Karpas-422 (cell line): ENCODE measurements at regions not wholly inside any gene's neighbourhood (a gene's known extent, or its start where the extent isn't known, plus 50 kb on each side); places are given as distances from the start of the nearest gene placed in this dataset.
"Not testable (repeated sequence)": the region's sequence is repeated elsewhere in the genome, so short reads cannot be mapped to it uniquely, and the experiment has no call there.

Source experiments
- DNase-seq: peaks from one replicate; pipeline ENCODE4 v3.0.0-alpha.2; 2015
- H2AFZ ChIP-seq: fragments of 200-600 bp; sonication (generic); 2 replicates; pipeline ENCODE4 v1.6.1; 2014; ENCODE audit warnings: antibody characterized with exemption, low read length, mixed read lengths
- H3K27ac ChIP-seq: fragments of 200-600 bp; sonication (generic); 2 replicates; pipeline ENCODE4 v1.5.1; 2014; ENCODE audit warnings: mild to moderate bottlenecking, low read length, moderate library complexity
- H3K27me3 ChIP-seq: fragments of 200-600 bp; sonication (generic); 2 replicates; pipeline ENCODE4 v1.6.1; 2014; ENCODE audit warnings: low read length, mixed read lengths
- H3K36me3 ChIP-seq: fragments of 200-600 bp; sonication (generic); 2 replicates; pipeline ENCODE4 v1.6.1; 2014; ENCODE audit warnings: low read length, mixed read lengths; ENCODE audit not compliant: insufficient read depth
- H3K4me1 ChIP-seq: fragments of 200-600 bp; sonication (generic); 2 replicates; pipeline ENCODE4 v1.6.1; 2014; ENCODE audit warnings: mild to moderate bottlenecking, low read length, mixed read lengths
- H3K4me2 ChIP-seq: fragments of 200-600 bp; sonication (generic); 2 replicates; pipeline ENCODE4 v1.6.1; 2014; ENCODE audit warnings: low read length, low read depth, mild to moderate bottlenecking; ENCODE audit not compliant: poor library complexity, severe bottlenecking
- H3K4me3 ChIP-seq: fragments of 200-600 bp; sonication (generic); 2 replicates; pipeline ENCODE4 v1.5.1; 2014; ENCODE audit warnings: mild to moderate bottlenecking, antibody characterized with exemption, low read length, mixed read lengths
- H3K79me2 ChIP-seq: fragments of 200-600 bp; sonication (generic); 2 replicates; pipeline ENCODE4 v1.6.1; 2014; ENCODE audit warnings: mild to moderate bottlenecking, low read length, mixed read lengths
- H3K9ac ChIP-seq: fragments of 200-600 bp; sonication (generic); 2 replicates; pipeline ENCODE4 v1.6.0; 2014; ENCODE audit warnings: low read length
- H3K9me2 ChIP-seq: fragments of 200-600 bp; sonication (generic), shearing (Covaris generic); replicated peaks from 2 replicates; pipeline ENCODE4 v1.6.0; 2014; ENCODE audit warnings: mild to moderate bottlenecking, low read length, moderate library complexity; ENCODE audit not compliant: insufficient read depth
- H3K9me3 ChIP-seq: fragments of 300-700, 200-600 bp; sonication (generic); 2 replicates; pipeline ENCODE4 v1.6.1; 2014; ENCODE audit warnings: low read length, mixed read lengths
- H4K20me1 ChIP-seq: fragments of 200-600 bp; sonication (generic); 2 replicates; pipeline ENCODE4 v1.6.1; 2014; ENCODE audit warnings: mild to moderate bottlenecking, antibody characterized with exemption, low read length, low read depth; ENCODE audit not compliant: insufficient read depth

DNA sequence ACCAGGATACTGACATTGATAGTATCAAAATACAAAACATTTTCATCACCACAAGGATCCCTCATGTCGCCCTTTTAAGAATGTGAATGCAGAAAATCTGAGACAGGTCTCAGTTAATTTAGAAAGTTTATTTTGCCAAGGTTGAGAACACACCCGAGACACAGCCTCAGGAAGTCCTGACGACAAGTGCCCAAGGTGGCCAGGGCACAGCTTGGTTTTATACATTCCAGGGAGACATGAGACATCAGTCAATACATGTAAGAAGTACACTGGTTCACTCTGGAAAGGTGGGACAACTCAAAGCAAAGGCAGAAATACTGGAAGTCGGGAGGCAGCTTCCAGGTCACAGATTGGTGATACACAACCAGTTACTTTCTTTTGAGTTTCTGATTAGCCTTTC, 235.2 kb upstream of the KRR1 start:
- no peak overlapping the region for H3K9ac ChIP-seq
- H3K9me3 ChIP-seq = no peaks in the 10 kb centered on the region
- no peaks in the 10 kb centered on the region for H3K9me2 ChIP-seq
- no peaks in the 10 kb centered on the region for H3K27me3 ChIP-seq
- no peak for DNase-seq
- H4K20me1 ChIP-seq = no peaks in the 10 kb centered on the region
- H3K79me2 ChIP-seq = no peaks in the 10 kb centered on the region
- no peaks in the 10 kb centered on the region for H3K4me1 ChIP-seq
- H3K4me2 ChIP-seq = no peak overlapping the region
- no peak overlapping the region for H3K27ac ChIP-seq
- no peak overlapping the region for H3K4me3 ChIP-seq
- H3K36me3 ChIP-seq = no peaks in the 10 kb centered on the region
- H2AFZ ChIP-seq = 0 out of 2 replicates have a peak overlapping the region, but pooled peaks have one; percentile 36

DNA sequence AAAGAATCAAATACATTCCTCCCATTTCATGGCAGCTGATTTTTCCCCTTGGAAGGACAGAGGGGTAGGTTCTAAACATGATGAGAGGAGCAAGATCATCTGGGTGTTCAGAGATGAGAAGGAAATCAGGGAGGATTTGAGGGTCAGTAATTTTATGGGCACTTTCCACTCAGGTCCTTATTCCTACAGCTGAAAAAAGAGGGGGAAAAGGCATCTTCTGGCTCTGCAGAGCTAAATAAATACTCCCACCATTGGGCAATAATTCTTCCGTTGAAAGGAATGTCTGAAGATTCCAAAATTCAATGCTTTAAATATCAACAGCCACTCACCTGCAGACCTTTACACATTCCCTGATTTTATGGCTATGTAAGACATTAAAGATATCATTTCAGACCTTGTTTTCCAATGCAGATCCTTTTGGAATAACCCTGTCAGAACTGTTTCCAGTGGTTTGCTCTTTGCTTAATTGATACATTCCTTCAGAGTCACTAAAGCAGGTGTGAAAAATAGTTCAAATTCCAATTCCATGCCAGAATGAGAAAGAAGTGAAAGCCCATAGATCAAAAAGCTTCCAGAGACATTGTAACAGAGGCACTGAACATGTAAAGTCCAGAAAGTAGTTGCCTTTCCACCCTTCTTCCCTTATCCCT, 233.3 kb upstream of the KRR1 start:
- H3K4me2 ChIP-seq = no peak overlapping the region
- no peaks in the 10 kb centered on the region for H3K4me1 ChIP-seq
- no peak overlapping the region for H3K4me3 ChIP-seq
- H2AFZ ChIP-seq = no peak overlapping the region
- H3K36me3 ChIP-seq = no peaks in the 10 kb centered on the region
- no peaks in the 10 kb centered on the region for H4K20me1 ChIP-seq
- H3K27me3 ChIP-seq = no peaks in the 10 kb centered on the region
- no peaks in the 10 kb centered on the region for H3K79me2 ChIP-seq
- DNase-seq = no peak
- no peak overlapping the region for H3K9ac ChIP-seq
- H3K9me3 ChIP-seq = no peaks in the 10 kb centered on the region
- no peak overlapping the region for H3K27ac ChIP-seq
- H3K9me2 ChIP-seq = no peaks in the 10 kb centered on the region

DNA sequence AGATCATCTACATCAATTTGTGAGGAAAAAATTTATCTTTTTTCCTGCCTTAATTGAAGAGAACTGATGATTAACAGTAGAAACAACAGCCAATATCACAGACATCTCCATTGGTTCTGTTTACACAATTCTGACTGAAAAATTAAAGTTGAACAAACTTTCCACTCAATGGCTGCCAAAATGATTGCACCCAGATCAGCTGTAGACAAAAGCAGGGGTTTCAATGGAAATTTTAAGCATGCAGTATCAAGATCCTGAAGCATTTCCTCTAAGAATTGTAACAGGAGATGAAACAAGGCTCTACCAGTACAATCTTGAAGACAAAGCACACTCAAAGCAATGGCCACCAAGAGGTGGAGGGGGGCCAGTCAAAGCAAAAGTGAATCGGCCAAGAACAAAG, 231.6 kb upstream of the KRR1 start:
- no peak overlapping the region for H2AFZ ChIP-seq
- H3K79me2 ChIP-seq = no peaks in the 10 kb centered on the region
- DNase-seq = no peak
- no peaks in the 10 kb centered on the region for H3K9me2 ChIP-seq
- H3K27ac ChIP-seq = no peak overlapping the region
- no peaks in the 10 kb centered on the region for H4K20me1 ChIP-seq
- H3K9ac ChIP-seq = no peak overlapping the region
- H3K4me2 ChIP-seq = no peak overlapping the region
- H3K36me3 ChIP-seq = no peaks in the 10 kb centered on the region
- no peaks in the 10 kb centered on the region for H3K9me3 ChIP-seq
- H3K4me1 ChIP-seq = peaks cover 11% of the 10 kb centered on the region
- no peaks in the 10 kb centered on the region for H3K27me3 ChIP-seq
- H3K4me3 ChIP-seq = no peak overlapping the region

DNA sequence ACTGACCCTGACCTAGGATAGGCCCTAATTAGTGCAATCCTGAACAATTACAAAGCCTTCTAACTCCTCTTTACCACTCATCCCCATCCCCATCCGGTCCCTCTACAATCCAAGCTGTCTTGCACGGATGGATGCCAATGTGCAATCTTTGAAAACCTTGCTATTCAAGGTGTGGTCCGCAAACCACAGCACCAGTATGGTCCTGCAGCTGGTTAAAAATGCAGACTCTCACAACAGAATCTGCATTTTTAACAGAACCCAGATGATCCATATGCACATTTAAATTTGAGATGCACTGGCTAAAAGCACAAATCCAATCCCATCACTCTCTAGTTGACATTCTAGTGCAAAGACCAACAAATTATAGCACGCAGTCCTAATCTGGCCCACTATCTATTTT, 230.6 kb upstream of the KRR1 start:
- Histone ChIP-seq H3K27me3 (no peaks in the 10 kb centered on the region), H3K27ac (no peak overlapping the region), H3K9ac (no peak overlapping the region), H3K36me3 (no peaks in the 10 kb centered on the region), H3K9me3 (no peaks in the 10 kb centered on the region), H3K4me2 (no peak overlapping the region), H3K4me1 (peaks cover 12% of the 10 kb centered on the region), H2AFZ (no peak overlapping the region), H3K79me2 (no peaks in the 10 kb centered on the region), H3K9me2 (no peaks in the 10 kb centered on the region), H3K4me3 (no peak overlapping the region), H4K20me1 (no peaks in the 10 kb centered on the region)
- DNase-seq = no peak

DNA sequence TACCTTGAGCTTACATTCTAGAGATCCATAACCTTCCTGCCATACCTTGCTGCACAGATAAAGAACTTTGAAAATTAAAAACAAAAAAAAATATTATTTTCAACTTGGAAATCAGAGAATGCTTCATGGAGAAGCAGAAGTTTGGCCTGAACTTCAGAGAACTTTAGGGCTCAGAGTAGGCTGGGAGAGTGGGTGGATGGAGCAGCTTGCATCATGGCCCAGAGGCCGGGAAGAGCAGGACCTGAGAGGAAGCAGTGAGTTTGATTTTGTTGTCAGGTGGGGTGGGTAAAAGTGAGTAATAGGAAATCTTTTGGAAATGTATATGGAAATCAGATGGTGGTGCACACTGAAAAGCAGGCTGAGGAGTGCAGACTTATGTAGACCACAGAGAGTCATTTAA, 228.5 kb upstream of the KRR1 start:
- Histone ChIP-seq H3K27ac (no peak overlapping the region), H3K4me2 (no peak overlapping the region), H3K4me1 (peaks cover 12% of the 10 kb centered on the region), H2AFZ (no peak overlapping the region), H3K9ac (no peak overlapping the region), H3K9me3 (no peaks in the 10 kb centered on the region), H3K4me3 (no peak overlapping the region), H4K20me1 (no peaks in the 10 kb centered on the region), H3K27me3 (no peaks in the 10 kb centered on the region), H3K79me2 (no peaks in the 10 kb centered on the region), H3K36me3 (no peaks in the 10 kb centered on the region), H3K9me2 (no peaks in the 10 kb centered on the region)
- no peak for DNase-seq

DNA sequence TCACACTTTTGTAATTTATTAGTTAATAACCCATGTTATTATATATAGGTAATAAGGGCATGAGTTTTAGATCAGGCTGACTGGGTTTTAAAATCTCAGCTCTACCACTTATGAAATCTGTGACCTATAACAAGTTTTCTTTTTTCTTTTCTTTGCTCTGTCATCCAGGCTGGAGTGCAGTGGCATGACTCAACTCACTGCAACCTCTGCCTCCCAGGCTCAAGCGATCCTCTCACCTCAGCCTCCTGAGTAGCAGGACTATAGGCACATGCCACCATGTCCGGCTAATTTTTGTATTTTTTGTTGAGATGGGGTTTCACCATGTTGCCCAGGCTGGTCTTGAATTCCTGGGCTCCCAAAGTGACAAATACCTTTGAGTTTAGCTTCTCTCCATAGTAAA, 227.7 kb upstream of the KRR1 start:
- H3K9ac ChIP-seq, H3K79me2 ChIP-seq, H3K9me2 ChIP-seq, H3K27ac ChIP-seq, H3K4me2 ChIP-seq, DNase-seq, H3K9me3 ChIP-seq, H3K36me3 ChIP-seq, H3K4me3 ChIP-seq, H3K27me3 ChIP-seq, H4K20me1 ChIP-seq: not testable (repeated sequence)
- 0 out of 2 replicates have a peak overlapping the region, but pooled peaks have one; percentile 17 for H2AFZ ChIP-seq
- H3K4me1 ChIP-seq = peaks cover 12% of the 10 kb centered on the region

DNA sequence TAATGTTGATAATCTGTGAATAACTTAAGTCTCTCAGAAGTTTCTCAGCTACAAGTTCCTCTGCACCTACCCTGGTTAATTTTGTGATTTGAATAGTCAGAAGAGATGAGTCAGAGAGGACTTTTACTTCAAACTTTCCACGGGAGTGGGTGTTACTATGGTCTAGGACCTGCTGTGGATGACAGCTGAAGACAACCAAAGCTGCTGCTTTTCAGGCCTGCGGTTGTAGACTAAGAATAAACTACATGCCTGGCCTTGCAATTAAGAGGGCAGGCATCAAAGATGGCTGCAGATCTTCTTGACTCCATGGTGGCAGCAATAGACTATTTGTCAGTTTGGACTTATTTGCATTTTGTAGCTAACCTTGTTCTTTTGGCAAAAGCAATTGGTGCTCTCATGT, 227.1 kb upstream of the KRR1 start:
- Histone ChIP-seq H3K4me2 (no peak overlapping the region), H3K9ac (no peak overlapping the region), H3K27me3 (no peaks in the 10 kb centered on the region), H3K9me2 (no peaks in the 10 kb centered on the region), H3K27ac (no peak overlapping the region), H3K9me3 (no peaks in the 10 kb centered on the region), H3K79me2 (no peaks in the 10 kb centered on the region), H3K4me1 (peaks cover 12% of the 10 kb centered on the region), H3K36me3 (no peaks in the 10 kb centered on the region), H2AFZ (peak overlapping the region; percentile 17; the same call in 1 of the 2 replicates), H4K20me1 (no peaks in the 10 kb centered on the region), H3K4me3 (no peak overlapping the region)
- DNase-seq = peak; percentile 51

DNA sequence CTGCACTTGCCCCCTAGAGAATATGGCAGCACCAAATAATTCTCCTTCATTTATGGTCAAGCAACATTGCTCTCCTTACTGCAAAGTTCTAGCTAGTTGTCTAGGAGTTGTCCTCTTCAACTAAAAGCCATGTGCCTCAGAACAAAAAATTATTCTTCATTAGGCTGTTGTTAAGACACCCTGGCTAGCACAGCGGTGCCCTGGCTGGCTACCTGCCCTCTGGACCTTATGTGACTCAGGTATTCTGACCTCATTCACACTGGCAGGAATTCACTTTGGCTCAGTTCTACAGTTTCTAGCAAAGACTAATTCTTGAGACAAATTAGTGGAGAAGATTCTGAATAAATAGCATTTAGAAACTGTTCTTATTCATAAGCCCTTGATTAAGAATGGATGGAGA, 224.4 kb upstream of the KRR1 start:
- H3K27me3 ChIP-seq = no peaks in the 10 kb centered on the region
- H3K9me2 ChIP-seq = no peaks in the 10 kb centered on the region
- no peaks in the 10 kb centered on the region for H4K20me1 ChIP-seq
- no peak overlapping the region for H2AFZ ChIP-seq
- H3K4me3 ChIP-seq = no peak overlapping the region
- no peak for DNase-seq
- peaks cover 12% of the 10 kb centered on the region for H3K4me1 ChIP-seq
- no peaks in the 10 kb centered on the region for H3K36me3 ChIP-seq
- H3K9me3 ChIP-seq = no peaks in the 10 kb centered on the region
- no peak overlapping the region for H3K9ac ChIP-seq
- H3K4me2 ChIP-seq = no peak overlapping the region
- no peak overlapping the region for H3K27ac ChIP-seq
- H3K79me2 ChIP-seq = no peaks in the 10 kb centered on the region

DNA sequence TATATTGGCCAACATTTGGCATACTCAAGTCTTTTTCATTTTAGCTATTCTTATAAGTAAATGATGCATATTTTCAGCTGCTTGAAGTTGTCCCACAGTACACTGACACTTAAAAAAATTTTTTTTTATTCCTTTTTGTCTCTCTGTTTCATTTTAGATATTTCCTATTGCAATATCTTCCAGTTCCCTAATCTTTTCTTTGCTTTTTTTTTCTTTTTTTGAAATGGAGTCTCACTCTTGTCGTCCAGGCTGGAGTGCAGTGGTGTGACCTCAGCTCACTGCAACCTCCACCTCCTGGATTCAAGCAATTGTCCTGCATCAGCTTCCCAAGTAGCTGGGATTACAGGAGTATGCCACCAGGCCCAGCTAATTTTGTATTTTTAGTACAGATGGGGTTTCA, 217.4 kb upstream of the KRR1 start:
- Histone ChIP-seq H3K27ac (no peak overlapping the region), H3K79me2 (no peaks in the 10 kb centered on the region), H3K4me3 (no peak overlapping the region), H4K20me1 (no peaks in the 10 kb centered on the region), H3K27me3 (no peaks in the 10 kb centered on the region), H3K9ac (no peak overlapping the region), H3K4me1 (peaks cover 11% of the 10 kb centered on the region), H3K4me2 (no peak overlapping the region), H3K9me3 (no peaks in the 10 kb centered on the region), H2AFZ (no peak overlapping the region), H3K9me2 (no peaks in the 10 kb centered on the region), H3K36me3 (no peaks in the 10 kb centered on the region)
- DNase-seq = no peak
